Loucy (cell line): ENCODE measurements at regions not wholly inside any gene's neighbourhood (a gene's known extent, or its start where the extent isn't known, plus 50 kb on each side); places are given as distances from the start of the nearest gene placed in this dataset.

Source experiments
- EZH2phosphoT487 ChIP-seq: fragments of 200-600 bp; IDR thresholded peaks from 2 replicates; pipeline ENCODE4 v1.6.1; 2018; ENCODE audit warnings: antibody characterized with exemption, mild to moderate bottlenecking, moderate library complexity, borderline replicate concordance
- TF ChIP-seq, protein P1 (sequence below): fragments of 200-600 bp; sonication (generic); conservative IDR thresholded peaks from 2 replicates; pipeline ENCODE4 v1.5.1; 2014; ENCODE audit warnings: mild to moderate bottlenecking, antibody characterized with exemption, low read length

- TF ChIP-seq, protein P1, sequence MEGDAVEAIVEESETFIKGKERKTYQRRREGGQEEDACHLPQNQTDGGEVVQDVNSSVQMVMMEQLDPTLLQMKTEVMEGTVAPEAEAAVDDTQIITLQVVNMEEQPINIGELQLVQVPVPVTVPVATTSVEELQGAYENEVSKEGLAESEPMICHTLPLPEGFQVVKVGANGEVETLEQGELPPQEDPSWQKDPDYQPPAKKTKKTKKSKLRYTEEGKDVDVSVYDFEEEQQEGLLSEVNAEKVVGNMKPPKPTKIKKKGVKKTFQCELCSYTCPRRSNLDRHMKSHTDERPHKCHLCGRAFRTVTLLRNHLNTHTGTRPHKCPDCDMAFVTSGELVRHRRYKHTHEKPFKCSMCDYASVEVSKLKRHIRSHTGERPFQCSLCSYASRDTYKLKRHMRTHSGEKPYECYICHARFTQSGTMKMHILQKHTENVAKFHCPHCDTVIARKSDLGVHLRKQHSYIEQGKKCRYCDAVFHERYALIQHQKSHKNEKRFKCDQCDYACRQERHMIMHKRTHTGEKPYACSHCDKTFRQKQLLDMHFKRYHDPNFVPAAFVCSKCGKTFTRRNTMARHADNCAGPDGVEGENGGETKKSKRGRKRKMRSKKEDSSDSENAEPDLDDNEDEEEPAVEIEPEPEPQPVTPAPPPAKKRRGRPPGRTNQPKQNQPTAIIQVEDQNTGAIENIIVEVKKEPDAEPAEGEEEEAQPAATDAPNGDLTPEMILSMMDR, result no peak
- TF ChIP-seq EZH2phosphoT487, result no peak
Observed at GRCh38 chr11:80748207-80748925, 1307.5 kb upstream of the TENM4 start.
